Prostate gland (tissue), 2 donors: ENCODE measurements at regions not wholly inside any gene's neighbourhood (a gene's known extent, or its start where the extent isn't known, plus 50 kb on each side); places are given as distances from the start of the nearest gene placed in this dataset.

ENCODE experiments used
- POLR2A ChIP-seq: fragments of 450-650 bp; IDR thresholded peaks from one replicate; pipeline ENCODE4 v1.6.1; 2016; ENCODE audit warnings: antibody characterized with exemption, mild to moderate bottlenecking
- POLR2AphosphoS5 ChIP-seq: sonication (generic); formaldehyde crosslinking; IDR thresholded peaks from one replicate; pipeline ENCODE4 v1.6.1; 2017; ENCODE audit warnings: antibody characterized with exemption
- TF ChIP-seq, protein P1 (sequence below), 4 experiments: fragments of 200-600 bp in 2 of 4; fragments of 450-650 bp in 2 of 4; sonication (generic) in 2 of 4; IDR thresholded peaks; 1 replicate in 3 of 4; 2 replicates in 1 of 4; pipeline ENCODE4 v1.5.1; 2016 to 2019; ENCODE audit warnings: antibody characterized with exemption in 4 of 4, mild to moderate bottlenecking in 2 of 4, moderate library complexity in 2 of 4

- TF ChIP-seq, protein P1, sequence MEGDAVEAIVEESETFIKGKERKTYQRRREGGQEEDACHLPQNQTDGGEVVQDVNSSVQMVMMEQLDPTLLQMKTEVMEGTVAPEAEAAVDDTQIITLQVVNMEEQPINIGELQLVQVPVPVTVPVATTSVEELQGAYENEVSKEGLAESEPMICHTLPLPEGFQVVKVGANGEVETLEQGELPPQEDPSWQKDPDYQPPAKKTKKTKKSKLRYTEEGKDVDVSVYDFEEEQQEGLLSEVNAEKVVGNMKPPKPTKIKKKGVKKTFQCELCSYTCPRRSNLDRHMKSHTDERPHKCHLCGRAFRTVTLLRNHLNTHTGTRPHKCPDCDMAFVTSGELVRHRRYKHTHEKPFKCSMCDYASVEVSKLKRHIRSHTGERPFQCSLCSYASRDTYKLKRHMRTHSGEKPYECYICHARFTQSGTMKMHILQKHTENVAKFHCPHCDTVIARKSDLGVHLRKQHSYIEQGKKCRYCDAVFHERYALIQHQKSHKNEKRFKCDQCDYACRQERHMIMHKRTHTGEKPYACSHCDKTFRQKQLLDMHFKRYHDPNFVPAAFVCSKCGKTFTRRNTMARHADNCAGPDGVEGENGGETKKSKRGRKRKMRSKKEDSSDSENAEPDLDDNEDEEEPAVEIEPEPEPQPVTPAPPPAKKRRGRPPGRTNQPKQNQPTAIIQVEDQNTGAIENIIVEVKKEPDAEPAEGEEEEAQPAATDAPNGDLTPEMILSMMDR (IDR thresholded peaks at IDR 0.05): no peak
- TF ChIP-seq POLR2A (no peak), POLR2AphosphoS5 (no peak)
These were observed 445.7 kb upstream of the CDH4 start for GRCh38 chr20:60806354-60806753.
